OCI-LY7 (cell line): ENCODE measurements at regions not wholly inside any gene's neighbourhood (a gene's known extent, or its start where the extent isn't known, plus 50 kb on each side); places are given as distances from the start of the nearest gene placed in this dataset.

Experiments used
- EZH2phosphoT487 ChIP-seq: fragments of 200-600 bp; sonication (generic); IDR thresholded peaks from 2 replicates; pipeline ENCODE4 v1.6.1; 2018; ENCODE audit warnings: low read depth, borderline replicate concordance, mild to moderate bottlenecking, mixed run types, antibody characterized with exemption, low read length, moderate library complexity, mixed read lengths
- TF ChIP-seq, protein P1 (sequence below): fragments of 200-600 bp; sonication (generic); conservative IDR thresholded peaks from 2 replicates; pipeline ENCODE4 v1.5.1; 2014; ENCODE audit warnings: mild to moderate bottlenecking, antibody characterized with exemption, low read length, moderate library complexity, mixed read lengths

DNA sequence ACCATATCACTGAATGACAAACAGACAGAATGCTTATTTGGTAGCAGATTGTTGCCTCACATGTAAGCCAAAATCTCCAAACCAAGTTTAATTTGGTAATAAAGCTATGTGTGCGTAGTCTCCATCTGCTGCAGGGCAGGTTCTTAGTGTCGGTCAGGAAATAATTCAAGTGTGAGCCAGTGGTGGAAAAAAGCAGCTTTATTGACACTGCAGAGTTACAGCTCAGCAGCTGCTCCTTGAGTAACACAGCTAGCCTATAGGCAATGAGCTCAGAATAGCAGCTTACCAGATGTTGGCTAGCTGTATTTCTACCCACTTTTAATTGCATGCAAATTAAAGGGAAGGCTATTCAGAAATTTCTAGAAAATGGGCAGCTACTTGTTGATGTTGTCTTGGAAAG is 757.8 kb upstream of the HS3ST1 start:
- TF ChIP-seq, protein P1, sequence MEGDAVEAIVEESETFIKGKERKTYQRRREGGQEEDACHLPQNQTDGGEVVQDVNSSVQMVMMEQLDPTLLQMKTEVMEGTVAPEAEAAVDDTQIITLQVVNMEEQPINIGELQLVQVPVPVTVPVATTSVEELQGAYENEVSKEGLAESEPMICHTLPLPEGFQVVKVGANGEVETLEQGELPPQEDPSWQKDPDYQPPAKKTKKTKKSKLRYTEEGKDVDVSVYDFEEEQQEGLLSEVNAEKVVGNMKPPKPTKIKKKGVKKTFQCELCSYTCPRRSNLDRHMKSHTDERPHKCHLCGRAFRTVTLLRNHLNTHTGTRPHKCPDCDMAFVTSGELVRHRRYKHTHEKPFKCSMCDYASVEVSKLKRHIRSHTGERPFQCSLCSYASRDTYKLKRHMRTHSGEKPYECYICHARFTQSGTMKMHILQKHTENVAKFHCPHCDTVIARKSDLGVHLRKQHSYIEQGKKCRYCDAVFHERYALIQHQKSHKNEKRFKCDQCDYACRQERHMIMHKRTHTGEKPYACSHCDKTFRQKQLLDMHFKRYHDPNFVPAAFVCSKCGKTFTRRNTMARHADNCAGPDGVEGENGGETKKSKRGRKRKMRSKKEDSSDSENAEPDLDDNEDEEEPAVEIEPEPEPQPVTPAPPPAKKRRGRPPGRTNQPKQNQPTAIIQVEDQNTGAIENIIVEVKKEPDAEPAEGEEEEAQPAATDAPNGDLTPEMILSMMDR: no peak
- no peak for TF ChIP-seq EZH2phosphoT487
